Activated CD4-positive, alpha-beta T cell treated with anti-CD3 and anti-CD28 coated beads for 24 hours (primary cell): ENCODE measurements at regions not wholly inside any gene's neighbourhood (a gene's known extent, or its start where the extent isn't known, plus 50 kb on each side); places are given as distances from the start of the nearest gene placed in this dataset.

Source experiments
- DNase-seq, 2 donors: peaks; one replicate each; pipeline ENCODE4 v3.0.0-alpha.2; 2020; ENCODE audit warnings: low read depth in 2 of 2

DNA sequence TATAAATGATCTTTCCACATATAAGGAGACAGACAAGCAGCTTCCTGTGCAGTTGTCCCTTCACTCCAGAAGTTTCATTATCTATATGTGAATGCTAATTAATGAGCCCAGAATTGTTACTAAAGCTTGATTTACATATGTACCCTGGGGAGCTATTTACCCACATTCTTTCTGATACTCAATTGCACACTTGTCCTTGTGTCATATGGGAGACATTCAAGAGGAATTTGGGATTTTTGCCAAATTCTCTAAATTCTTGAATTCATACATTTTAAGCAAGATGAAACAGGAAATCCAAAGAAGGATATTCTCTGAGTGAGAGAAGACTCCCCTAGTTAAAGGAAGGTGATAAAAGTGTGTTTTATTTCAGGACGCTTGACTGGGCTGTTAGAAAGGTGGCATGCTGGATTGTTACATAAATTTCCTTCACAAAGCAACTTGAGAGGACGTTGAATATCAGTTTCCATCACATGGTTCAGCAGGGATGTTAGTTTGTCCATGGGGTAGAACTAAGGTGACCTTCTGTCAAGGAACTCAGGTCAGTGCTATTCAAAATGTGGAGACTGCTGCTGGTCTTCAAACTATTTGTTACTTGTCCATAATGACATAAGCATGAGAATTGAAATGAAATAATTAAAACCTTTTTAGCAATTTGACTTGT is 368.2 kb downstream of the IRS1 start:
- no peak for DNase-seq

DNA sequence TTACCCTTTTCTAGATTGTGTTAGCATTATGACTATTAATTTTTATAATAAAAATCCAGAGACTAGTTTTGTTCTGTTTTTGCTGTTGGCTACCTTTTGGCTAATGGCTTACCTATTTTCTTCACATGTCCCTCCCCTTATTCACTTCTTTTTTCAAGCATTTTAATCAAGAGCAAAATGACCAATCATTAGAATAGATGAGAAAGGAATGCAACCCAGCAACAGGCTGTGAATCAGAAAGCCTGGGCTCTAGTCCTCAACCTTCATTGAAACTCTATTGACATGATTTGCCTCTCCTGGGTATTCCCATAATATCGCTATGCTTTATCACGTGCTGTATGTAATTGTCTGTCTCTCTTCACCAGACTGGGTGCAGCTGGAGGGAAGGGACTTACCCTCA is 370.1 kb downstream of the IRS1 start:
- no peak for DNase-seq

DNA sequence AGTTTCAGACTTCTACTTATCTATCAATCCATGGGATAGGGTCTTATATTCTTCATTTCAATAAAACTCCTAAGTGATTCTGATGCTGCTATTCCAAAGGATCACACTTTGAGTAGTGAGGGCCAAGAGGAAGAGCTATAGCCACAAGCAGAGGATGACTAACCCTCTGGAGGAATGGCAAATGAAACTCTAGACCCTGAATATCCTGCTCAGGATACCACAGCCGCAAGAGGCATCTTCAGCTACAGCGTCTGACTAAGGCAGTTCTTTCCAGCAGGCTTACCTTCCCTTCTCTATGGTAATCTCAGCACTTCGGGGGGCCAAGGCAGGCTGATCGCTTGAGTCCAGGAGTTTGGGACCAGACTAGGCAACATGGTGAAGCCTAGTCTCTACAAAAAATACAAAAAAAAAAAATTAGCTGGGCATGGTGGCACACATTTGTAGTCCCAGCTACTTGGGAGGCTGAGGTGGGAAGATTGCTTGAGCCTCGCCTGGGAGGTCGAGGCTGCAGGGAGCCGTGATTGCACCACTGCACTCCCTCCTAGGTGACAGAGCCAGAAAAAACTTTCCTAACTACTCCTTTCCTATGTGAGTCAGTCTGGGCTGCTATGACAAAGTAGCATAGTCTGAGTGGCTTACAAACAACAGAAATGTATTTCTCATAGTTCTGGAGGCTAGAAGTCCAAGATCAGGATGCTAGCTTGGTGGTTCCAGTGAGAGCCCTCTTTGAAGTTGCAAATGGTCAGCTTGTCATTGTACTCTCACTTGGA is 371.9 kb downstream of the IRS1 start:
- DNase-seq, result no peak

DNA sequence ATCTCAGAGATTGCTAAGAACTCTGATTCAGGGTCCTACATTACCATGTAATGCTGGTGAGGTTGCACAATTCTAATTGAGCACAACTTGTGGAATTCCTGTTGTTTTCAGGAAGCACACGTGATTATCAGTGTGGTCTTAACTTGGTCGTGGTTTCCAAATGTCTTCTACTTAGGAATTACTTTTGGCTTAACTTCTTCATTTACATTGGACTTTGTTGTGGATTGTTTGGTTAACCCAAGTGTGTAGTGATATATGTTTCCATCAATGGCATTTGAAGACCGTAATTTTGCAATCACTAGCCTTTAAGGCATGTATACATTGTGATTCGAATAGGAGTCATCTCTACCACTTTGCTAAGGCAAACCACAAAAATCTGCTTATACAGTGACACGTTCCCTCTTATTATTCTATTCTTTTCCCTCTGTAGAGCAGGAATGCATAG is 373.3 kb downstream of the IRS1 start:
- no peak for DNase-seq

DNA sequence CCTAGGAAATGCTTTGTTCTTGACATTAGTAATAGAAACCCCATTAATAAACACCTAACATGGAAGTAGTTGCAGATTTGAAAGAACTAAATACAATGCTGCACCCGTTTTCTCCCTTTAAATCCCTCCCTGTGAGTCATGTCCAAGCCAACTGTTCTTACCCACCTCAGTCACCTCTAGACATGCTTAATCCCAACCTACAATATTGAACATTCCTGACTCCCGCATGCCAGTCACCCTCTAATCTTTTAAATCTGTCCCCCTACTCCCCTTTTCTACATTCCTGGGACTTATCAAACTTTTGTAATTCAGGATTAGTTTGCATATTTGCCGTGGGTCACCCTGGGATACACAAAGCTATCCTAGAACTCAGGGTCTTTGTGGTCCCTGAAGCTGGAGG is 374.6 kb downstream of the IRS1 start:
- DNase-seq, result no peak

DNA sequence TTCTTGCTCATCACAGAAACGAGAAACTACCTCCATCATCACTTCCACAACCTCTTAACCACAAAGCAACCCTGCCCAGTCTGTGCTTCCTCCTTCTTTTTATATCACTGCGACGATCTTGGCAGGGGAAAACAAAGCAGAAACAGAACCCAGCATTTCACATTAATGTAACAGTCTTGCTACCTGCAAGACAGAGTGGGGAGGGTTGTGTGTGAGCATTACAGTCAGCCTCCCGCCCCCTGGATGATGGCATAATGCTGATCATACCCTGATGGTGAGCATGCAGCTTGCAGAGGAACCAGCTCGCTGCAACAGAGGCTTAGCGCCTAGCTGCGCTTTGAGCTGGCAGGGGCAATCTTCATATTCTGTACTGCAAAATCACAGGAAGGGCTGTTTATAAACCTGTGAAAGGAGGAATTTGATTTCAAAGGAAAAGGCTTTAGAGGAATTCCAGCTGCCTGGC is 376.1 kb downstream of the IRS1 start:
- DNase-seq, result peak; percentile 19 to 23

DNA sequence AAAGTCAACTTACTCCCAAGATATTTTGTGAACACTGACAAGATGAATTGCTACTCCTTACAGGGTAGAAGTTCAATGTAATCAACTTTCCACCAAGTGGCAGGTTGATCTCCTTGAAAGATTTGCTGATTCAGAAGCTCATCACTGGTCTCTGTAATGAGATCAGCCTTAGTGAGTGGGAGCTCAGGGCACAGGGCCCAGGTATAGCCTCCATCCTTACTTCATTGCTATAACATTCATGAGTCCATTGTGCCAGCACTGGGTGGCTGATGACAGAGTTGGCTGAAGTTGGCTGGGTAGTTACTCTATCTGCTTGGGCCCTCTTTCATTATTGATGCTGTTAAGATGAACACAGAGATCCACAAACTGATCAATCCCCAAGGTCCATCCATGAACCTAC is 379.0 kb downstream of the IRS1 start:
- DNase-seq, result no peak

DNA sequence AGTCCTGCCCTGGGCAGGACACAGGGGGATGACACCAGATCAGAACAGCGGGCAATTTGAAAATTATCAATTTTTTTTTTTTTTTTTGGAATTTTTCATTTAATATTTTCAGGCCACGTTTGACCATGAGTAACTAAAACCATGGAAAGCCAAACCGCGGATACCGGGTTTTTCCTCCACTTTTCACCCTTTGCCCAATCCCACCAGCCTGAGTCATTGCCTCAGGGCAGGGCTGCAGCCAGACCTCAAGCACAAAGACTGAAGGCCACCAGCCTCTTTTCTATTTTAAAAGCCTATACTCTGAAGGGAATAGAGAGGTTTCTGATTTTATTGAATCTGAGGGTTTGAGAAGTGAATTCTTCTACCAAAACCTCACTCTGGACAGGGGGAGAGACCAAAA is 381.1 kb downstream of the IRS1 start:
- DNase-seq, result no peak

DNA sequence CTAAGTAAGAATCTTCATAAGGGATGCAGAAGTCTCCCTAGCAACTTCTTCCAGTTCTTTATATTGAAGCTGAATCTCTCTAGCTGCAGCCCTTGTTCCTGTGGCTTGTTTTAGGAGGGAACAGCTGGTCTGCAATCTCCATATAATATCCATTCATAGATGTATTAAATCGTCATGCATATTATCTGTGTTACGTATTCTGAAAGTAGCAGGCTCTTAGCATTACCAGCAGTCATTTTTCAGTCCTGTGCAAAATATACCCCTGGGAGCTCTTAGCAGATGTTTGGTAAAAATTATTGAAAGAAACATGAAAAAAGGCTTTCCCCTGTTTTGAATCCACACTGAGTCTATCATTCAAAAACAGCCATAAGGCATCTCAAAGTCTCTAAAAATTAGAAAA is 385.3 kb downstream of the IRS1 start:
- DNase-seq, result no peak

DNA sequence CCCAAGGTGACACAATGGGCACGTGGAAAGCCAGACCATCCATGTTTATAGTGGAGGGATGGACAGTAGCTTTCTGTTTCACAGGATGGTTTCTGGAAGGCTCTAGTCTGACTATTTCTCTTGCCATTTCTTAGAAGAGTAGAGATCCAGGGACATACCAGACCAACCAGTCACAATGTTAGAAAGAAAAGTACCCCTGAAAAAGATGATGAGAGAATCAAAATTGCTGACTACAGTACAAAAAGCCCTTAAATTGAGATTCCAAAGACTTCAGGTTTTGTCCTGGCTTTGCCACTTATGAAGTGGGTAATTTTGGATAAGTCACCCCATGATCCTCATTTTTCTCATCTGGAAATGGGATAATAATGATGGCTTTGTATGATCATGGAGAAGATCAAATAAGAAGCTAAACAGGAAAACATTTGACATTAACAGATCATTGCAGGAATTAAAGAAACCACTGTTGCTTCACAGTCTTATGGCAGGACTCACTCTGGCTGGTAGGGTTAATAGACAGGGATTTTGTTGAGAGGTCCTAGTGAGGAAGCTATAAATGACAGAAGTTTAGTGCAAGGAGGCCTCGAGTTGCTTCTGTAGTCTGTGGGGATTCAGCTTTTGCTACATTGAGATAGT is 386.0 kb downstream of the IRS1 start:
- DNase-seq, result no peak

DNA sequence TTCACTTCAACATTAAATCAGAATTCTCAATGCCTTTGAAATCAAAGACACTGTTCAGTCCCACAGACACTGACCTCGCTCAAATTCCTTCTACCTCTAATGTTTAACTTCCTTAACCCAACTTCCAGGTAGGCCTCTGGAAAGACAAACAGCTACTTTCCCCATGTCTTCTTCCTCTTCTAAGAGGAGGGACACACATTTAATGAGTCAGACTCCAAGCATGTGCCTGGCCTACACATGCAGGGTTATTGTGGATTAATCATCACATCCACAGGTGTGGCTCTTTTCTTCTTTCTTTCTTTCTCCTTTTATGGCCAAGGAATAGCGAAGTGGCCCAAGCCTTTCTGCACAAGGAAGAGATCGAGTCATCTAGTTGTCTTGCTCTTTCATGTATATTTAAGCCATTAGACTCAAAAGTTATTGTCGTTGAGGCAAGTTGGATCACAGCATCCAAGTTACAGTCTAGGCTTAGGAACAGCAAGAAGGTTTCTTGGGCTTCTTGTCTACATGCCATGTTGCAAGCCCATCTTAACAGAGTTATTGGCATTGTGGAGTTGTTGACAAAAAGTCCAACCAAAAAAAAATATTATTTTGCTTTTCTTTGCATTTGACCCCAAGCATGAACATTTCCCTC is 387.8 kb downstream of the IRS1 start:
- DNase-seq, result no peak

DNA sequence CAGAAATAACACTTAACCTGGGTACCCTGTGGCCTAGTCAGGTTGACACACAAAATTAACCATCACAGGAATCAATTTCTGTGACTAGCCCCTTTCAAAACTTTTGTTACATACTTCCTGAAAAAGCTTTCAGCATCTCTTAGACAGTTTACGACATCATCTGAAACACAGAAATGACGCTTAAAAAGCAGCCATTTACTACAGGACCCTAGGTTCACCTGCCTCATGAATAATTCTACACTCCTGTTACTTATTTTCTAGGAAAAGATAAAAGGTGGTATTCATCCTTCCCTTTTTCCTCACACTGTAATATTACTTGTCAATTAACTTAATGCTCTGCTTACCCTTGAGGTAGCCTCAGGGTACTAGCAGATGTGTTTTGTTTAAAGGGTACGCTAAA is 388.4 kb downstream of the IRS1 start:
- no peak for DNase-seq

DNA sequence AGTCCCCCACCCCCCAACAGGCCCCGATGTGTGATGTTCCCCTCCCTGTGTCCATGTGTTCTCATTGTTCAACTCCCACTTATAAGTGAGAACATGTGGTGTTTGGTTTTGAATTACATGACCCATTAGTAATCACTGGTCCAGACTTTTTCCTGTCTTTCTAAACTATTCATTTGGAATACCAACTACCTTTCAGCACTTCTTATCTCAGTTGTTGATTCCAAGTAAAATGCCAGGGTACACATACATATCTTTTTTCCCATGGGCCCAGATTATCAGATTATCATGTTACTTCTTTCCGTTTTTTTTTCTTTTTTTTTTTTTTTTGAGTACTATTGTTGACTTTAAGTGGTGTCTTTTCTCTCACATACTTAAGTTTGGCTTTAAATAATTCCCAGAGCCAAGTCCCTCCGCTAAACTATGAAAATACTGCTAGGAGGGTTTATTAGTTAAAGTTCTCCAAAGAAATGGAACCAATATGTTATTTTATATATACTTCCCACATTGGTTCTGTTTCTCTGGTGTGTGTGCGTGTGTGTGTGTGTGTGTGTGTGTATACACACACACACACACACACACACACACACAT is 389.3 kb downstream of the IRS1 start:
- DNase-seq, result no peak

DNA sequence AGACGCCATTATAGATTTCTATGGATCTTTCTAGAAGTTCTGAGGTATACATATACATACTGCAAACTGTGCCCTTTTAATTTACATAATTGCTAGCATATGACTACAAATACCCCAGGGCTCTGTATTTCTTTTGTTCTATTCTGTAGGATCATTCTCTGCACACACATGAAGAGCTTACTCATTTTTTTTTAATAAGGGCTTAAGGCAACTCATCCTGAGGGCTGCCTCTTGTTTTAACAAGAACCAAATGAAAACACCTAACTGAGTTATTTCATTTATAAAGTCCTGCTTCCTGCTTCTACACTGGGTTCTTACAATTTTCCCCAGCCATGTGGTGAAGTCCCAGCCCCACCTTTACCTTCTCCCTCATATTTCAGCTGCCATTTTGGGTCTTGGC is 390.5 kb downstream of the IRS1 start:
- no peak for DNase-seq

DNA sequence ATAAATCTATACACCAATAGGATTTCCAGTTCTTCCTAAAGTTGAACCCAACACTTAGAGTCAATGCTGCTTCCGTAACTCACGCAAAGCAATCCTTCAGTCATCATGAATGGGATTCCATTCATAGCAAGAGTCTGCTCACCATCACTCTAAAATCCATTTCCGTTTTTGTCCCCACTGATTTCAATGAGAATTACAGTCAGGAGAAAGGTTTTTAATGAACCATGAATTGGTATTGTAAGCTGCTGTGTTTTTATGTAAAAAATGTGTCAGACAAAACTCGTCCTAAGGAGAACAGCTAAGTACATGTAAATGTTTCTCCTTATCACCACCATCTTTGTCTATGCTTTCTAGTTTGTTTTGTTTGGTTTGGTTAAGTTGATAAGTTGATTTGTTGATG is 391.5 kb downstream of the IRS1 start:
- DNase-seq, result no peak

DNA sequence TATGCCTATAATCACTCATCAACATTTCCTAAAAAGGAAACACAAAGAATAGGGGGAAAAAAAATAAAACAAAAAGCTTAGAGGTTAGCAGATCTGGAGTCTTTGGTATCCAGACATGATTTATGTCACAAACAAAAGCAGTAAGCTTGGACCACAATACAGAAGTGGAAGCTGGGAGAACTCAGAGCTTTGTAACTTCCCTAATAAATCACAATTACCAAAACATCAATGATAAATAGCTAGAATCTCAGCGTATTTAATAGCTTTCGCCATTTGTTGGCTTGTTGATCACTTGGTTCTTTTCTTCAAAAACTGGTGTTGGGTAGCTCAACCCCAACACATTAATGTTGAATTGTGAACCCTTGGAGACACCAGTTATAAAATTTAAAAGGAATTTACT is 392.5 kb downstream of the IRS1 start:
- no peak for DNase-seq

DNA sequence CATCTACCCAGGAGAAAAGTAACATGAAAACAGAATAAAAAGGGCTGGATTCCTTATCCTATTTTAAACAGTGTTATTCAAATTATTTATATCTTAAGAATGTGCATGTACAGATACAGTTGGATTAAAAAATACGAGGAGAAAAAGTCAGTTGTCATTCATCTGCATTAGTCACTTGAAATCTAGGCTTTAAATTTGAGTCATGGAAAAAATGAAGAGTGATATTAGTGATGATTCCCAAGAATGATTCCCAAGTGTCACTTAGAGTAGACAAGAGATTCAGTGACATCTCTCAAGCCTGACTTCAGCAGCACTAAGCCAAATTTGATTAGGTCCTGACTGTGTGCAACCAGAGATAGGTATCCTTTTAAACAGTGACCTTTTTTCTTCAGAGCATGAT is 394.2 kb downstream of the IRS1 start:
- no peak for DNase-seq

DNA sequence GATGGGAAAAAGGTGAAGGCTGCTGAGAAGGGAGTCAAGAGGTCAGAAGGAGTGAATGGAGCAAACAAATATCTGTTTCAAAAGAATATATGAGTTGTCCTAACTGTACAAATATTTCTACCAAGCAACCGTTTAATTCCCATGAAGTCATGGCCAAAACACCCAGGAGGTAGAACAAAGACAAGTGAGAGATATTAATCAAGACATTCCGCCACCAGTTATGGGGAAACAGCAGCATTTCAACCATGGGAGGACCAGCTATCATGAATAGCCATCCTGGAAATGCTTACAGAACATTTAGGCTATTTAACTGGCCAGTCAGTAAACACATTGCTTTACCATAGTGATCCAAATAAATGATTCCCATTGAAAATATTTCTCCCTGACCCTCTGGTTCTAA is 396.3 kb downstream of the IRS1 start:
- DNase-seq, result no peak

DNA sequence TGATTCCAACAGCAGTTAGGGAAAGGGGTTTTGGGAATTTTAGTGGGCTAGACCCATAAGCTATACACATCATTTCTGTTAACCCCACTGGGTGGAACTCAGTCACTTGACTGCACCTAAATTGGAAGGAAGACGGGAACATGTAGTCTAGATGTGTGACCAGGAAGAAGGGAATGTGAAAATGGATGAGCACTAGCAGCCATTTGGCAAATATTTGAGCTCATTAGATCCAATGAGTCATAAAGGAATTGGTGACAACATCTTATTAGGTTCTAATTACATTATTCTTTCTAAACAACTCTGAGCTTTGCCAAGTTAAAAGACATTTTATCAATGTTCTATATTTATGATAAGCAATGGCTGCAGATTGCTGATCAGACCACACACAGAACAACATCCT is 400.6 kb downstream of the IRS1 start:
- no peak for DNase-seq

DNA sequence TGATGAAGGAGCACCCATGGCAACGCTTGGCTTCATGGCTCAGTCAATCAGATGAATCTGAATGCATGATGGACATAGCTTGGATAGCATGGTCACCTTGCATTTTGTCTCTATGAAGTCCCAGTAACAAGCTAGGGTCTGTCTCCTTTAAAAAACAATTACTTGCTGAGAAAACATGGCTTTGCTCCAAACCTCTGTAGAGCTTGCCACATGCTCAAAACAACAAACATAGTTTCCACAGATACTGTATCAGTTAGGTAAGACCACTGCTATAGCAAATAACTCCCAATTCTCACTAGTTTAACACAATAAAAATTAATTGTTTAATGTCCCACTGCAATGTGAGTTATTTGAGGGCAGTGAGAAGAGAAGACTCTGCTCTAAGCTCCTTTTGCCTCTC is 401.0 kb downstream of the IRS1 start:
- DNase-seq, result no peak

DNA sequence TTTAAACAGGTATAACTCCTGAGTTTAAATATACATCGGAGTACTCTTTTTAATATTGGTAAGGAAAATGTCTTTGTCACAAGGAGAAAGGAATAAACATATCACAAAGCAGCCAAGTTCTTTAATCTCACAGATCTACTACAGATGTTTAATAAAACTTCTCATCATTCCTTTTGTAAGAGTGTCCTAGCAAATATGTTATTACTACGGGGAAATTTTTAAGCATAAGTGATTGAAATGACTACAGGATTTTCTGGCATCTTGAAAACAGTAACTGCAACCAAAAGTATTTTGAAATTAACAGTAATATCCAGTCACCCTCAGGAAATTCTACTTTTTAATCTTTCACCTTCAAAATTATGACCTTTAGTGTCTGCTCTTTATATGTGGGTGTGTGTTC is 403.1 kb downstream of the IRS1 start:
- no peak for DNase-seq

DNA sequence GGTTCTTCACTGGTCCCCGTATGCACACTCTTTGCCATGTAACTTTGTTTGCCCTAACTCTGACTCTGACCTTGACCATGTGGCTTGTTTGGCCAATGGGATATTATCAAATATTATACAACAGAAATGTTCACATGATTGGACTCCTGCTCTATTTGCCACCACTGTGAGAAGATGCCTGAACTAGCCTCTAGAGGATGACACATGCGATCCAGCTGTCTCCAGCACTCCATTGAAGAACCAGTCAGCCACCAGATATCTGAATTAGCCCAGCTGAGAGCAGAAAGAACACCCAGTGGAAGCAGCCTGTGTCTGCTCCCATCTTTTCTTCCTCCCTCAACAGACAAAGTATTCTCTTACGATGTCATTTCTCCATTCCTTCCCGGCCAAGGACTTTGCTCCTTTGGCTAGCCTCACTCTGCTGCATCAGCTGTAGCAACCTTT is 412.1 kb downstream of the IRS1 start:
- DNase-seq, result no peak
